H1 (cell line): ENCODE measurements at regions not wholly inside any gene's neighbourhood (a gene's known extent, or its start where the extent isn't known, plus 50 kb on each side); places are given as distances from the start of the nearest gene placed in this dataset.

Experiments used
- CTBP2 ChIP-seq: IDR thresholded peaks from 2 replicates; pipeline ENCODE4 v1.7.0; 2011; ENCODE audit warnings: borderline replicate concordance, mild to moderate bottlenecking, moderate library complexity, mixed read lengths, low read length; ENCODE audit not compliant: insufficient read depth, insufficient read length
- ZNF274 ChIP-seq: IDR thresholded peaks from 2 replicates; pipeline ENCODE4 v1.7.0; 2012; ENCODE audit warnings: low read length, borderline replicate concordance; ENCODE audit errors: extremely low read depth

DNA sequence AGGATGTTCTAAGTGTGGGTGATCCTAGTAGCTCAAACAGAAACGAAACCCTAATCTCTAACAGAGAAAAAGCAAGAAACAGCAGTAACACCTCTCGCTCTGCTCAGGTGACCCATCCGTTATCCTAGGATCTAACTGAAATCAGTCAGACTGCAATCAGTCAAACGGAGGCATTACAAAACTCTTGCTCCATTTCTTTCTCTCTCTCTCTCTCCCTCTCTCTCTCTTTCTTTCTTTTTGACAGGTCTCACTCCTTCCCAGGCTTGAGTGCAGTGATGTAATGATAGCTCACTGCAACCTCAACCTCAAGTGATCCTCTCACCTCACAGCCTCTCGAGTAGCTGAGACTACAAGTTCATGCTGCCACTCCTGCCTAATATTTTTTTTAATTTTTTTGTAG, 1283.5 kb upstream of the CELF2 start (continued):
- TF ChIP-seq CTBP2, result no peak
- TF ChIP-seq ZNF274, result no peak
